ENCODE measurements at regions not wholly inside any gene's neighbourhood (a gene's known extent, or its start where the extent isn't known, plus 50 kb on each side); places are given as distances from the start of the nearest gene placed in this dataset.

GRCh38 chr2:67984600-67984999, 78.2 kb downstream of the C1D start:
- no peak overlapping the region for H3K9ac ChIP-seq (ENCODE audit: insufficient read depth, low read depth, low read length)
- ChIA-PET POLR2A (no interaction called here), CTCF (ENCODE audit: low intra/inter-chr PET ratio, low total read pairs) (no interaction called here)
- intact Hi-C loops (cut with micrococcal nuclease; ENCODE audit: unreplicated experiment) (no loop called here), in situ Hi-C loops (cut with HindIII; ENCODE audit: extremely low pct_ligation_motif_present, low pct_unique_long_range_greater_than_20kb) (no loop called here)
- WGBS (ENCODE audit: low lambda C conversion rate) = 16% methylated on average over 2 of the region's 2 CpGs
- no peaks in the 10 kb centered on the region for H3K79me2 ChIP-seq (ENCODE audit: insufficient read depth, low read length)
- H3K9me3 ChIP-seq (ENCODE audit: low read length) = peaks cover 13% of the 10 kb centered on the region
- no peaks in the 10 kb centered on the region for H4K20me1 ChIP-seq (ENCODE audit: insufficient read depth, low read length)
- FAIRE-seq (no peak), ATAC-seq (no peak), DNase-seq (ENCODE audit: low spot score) (no peak)
- no peaks in the 10 kb centered on the region for H3K27me3 ChIP-seq (ENCODE audit: control insufficient read depth in 1 of 2, insufficient read depth in 2 of 2, low read length in 2 of 2)
- H3K4me3 ChIP-seq (replicated peaks in 1 of 3; ENCODE audit: insufficient read depth in 1 of 3, low read depth in 2 of 3, low read length in 3 of 3) = no peak overlapping the region
- no TSS peak for BruUV-seq (replicated peaks)
- TF ChIP-seq ZNF83 (CRISPR knock-in tag; IDR thresholded peaks at IDR 0.05; ENCODE audit: borderline replicate concordance) = no peak
- TF ChIP-seq ZNF460 (CRISPR knock-in tag; IDR thresholded peaks at IDR 0.05; ENCODE audit: borderline replicate concordance) = no peak
- H3K4me2 ChIP-seq (ENCODE audit: low read depth, low read length) = no peak overlapping the region
- no peak overlapping the region for H3K27ac ChIP-seq (ENCODE audit: extremely low read length, insufficient read depth, low read length)
- H3K4me1 ChIP-seq (ENCODE audit: insufficient read depth, low read length) = no peaks in the 10 kb centered on the region
- H2AFZ ChIP-seq (ENCODE audit: low read length) = no peak overlapping the region
- H3K36me3 ChIP-seq (replicated peaks in 1 of 2; ENCODE audit: control insufficient read depth in 1 of 2, insufficient read depth in 2 of 2, low read length in 2 of 2) = no peaks in the 10 kb centered on the region

DNA sequence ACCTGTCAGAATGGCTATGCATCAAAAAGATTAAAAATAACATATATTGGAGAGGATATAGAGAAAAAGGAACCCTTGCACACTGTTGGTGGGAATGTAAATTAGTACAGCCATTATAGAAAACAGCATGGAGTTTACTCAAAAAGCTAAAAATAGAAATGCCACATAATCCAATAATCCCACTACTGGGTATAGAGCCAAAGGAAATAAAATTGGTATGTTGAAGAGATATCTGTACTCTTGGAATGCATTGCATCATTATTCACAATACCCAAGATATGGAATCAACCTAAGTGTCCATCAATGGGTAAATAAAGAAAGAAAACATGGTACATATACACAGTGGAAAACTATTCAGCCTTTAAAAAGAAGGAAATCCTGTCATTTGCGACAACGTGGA, 77.2 kb downstream of the C1D start:
- Histone ChIP-seq H3K4me1 (ENCODE audit: insufficient read depth, low read length) (no peaks in the 10 kb centered on the region), H3K27me3 (ENCODE audit: control insufficient read depth in 1 of 2, insufficient read depth in 2 of 2, low read length in 2 of 2) (no peaks in the 10 kb centered on the region), H3K79me2 (ENCODE audit: insufficient read depth, low read length) (no peaks in the 10 kb centered on the region), H3K36me3 (replicated peaks in 1 of 2; ENCODE audit: control insufficient read depth in 1 of 2, insufficient read depth in 2 of 2, low read length in 2 of 2) (no peaks in the 10 kb centered on the region), H4K20me1 (ENCODE audit: insufficient read depth, low read length) (no peaks in the 10 kb centered on the region), H3K4me2 (ENCODE audit: low read depth, low read length) (no peak overlapping the region), H3K4me3 (replicated peaks in 1 of 3; ENCODE audit: insufficient read depth in 1 of 3, low read depth in 2 of 3, low read length in 3 of 3) (no peak overlapping the region), H3K9me3 (ENCODE audit: low read length) (peaks cover 9% of the 10 kb centered on the region), H2AFZ (ENCODE audit: low read length) (no peak overlapping the region), H3K9ac (ENCODE audit: insufficient read depth, low read depth, low read length) (no peak overlapping the region), H3K27ac (ENCODE audit: extremely low read length, insufficient read depth, low read length) (no peak overlapping the region)
- ATAC-seq = no peak
- FAIRE-seq = no peak
- intact Hi-C loops (cut with micrococcal nuclease; ENCODE audit: unreplicated experiment) = no loop called here
- in situ Hi-C loops (cut with HindIII; ENCODE audit: extremely low pct_ligation_motif_present, low pct_unique_long_range_greater_than_20kb) = no loop called here
- WGBS (ENCODE audit: low lambda C conversion rate) = 25% methylated on average over 2 of the region's 2 CpGs
- TF ChIP-seq ZNF468 (CRISPR knock-in tag; IDR thresholded peaks at IDR 0.05) = no peak
- no peak for TF ChIP-seq CBFB (CRISPR knock-in tag; IDR thresholded peaks at IDR 0.05)
- TF ChIP-seq TEAD3 (CRISPR knock-in tag; optimal IDR thresholded peaks at IDR 0.05; ENCODE audit: borderline replicate concordance) = no peak
- TF ChIP-seq AKAP8 (CRISPR knock-in tag; IDR thresholded peaks at IDR 0.05) = no peak
- TF ChIP-seq ATF7 (IDR thresholded peaks at IDR 0.05) = 0 out of 2 replicates have a peak, but pooled peaks have one; percentile 23
- no peak for TF ChIP-seq ATF7 (CRISPR knock-in tag; IDR thresholded peaks at IDR 0.05)
- ChIA-PET POLR2A (no interaction called here), CTCF (ENCODE audit: low intra/inter-chr PET ratio, low total read pairs) (no interaction called here)
- BruUV-seq (replicated peaks) = no TSS peak
- no peak for DNase-seq (ENCODE audit: low spot score)
